MM.1S (cell line): ENCODE measurements at regions not wholly inside any gene's neighbourhood (a gene's known extent, or its start where the extent isn't known, plus 50 kb on each side); places are given as distances from the start of the nearest gene placed in this dataset.

Experiments
- DNase-seq: peaks from one replicate; pipeline ENCODE4 v3.0.0-alpha.2; 2015
- H2AFZ ChIP-seq: fragments of 300-600 bp; sonication (generic); 2 replicates; pipeline ENCODE4 v1.6.0; 2016; ENCODE audit warnings: antibody characterized with exemption, low read length
- H3F3A ChIP-seq: fragments of 300-600 bp; sonication (generic); 2 replicates; pipeline ENCODE4 v1.6.1; 2016; ENCODE audit warnings: mild to moderate bottlenecking, antibody characterized with exemption, low read length, moderate library complexity, mixed read lengths; ENCODE audit not compliant: insufficient read depth
- H3K27ac ChIP-seq: fragments of 300-600 bp; sonication (generic); 2 replicates; pipeline ENCODE4 v1.5.1; 2016; ENCODE audit warnings: mild to moderate bottlenecking, low read length
- H3K27me3 ChIP-seq: fragments of 300-600 bp; sonication (generic); replicated peaks from 2 replicates; pipeline ENCODE4 v1.6.0; 2016; ENCODE audit warnings: low read length; ENCODE audit not compliant: insufficient read depth
- H3K36me3 ChIP-seq: fragments of 300-600 bp; sonication (generic); replicated peaks from 2 replicates; pipeline ENCODE4 v1.6.1; 2016; ENCODE audit warnings: mild to moderate bottlenecking, low read length, mixed read lengths; ENCODE audit not compliant: insufficient read depth
- H3K4me1 ChIP-seq: fragments of 300-600 bp; sonication (generic); 2 replicates; pipeline ENCODE4 v1.6.1; 2016; ENCODE audit warnings: low read length, mixed read lengths
- H3K4me2 ChIP-seq: fragments of 300-600 bp; sonication (generic); 2 replicates; pipeline ENCODE4 v1.6.0; 2016; ENCODE audit warnings: low read depth, low read length
- H3K4me3 ChIP-seq: fragments of 300-600 bp; sonication (generic); 2 replicates; pipeline ENCODE4 v1.5.1; 2016; ENCODE audit warnings: low read length, mixed read lengths
- H3K79me2 ChIP-seq: fragments of 300-600 bp; sonication (generic); 2 replicates; pipeline ENCODE4 v1.6.1; 2016; ENCODE audit warnings: mixed run types, low read length, mixed read lengths
- H3K9ac ChIP-seq: fragments of 300-600 bp; sonication (generic); 2 replicates; pipeline ENCODE4 v1.6.1; 2016; ENCODE audit warnings: low read length, mixed read lengths
- H3K9me2 ChIP-seq: fragments of 300-600 bp; sonication (generic); replicated peaks from 2 replicates; pipeline ENCODE4 v1.6.1; 2016; ENCODE audit warnings: mild to moderate bottlenecking, low read length, mixed read lengths; ENCODE audit not compliant: insufficient read depth
- H3K9me3 ChIP-seq: fragments of 300-600 bp; sonication (generic); replicated peaks from 2 replicates; pipeline ENCODE4 v1.6.1; 2016; ENCODE audit warnings: mild to moderate bottlenecking, low read length, mixed read lengths; ENCODE audit not compliant: insufficient read depth
- H4K20me1 ChIP-seq: fragments of 300-600 bp; sonication (generic); 2 replicates; pipeline ENCODE4 v1.6.1; 2016; ENCODE audit warnings: mild to moderate bottlenecking, low read length, moderate library complexity, mixed read lengths; ENCODE audit not compliant: insufficient read depth
- EZH2 ChIP-seq: fragments of 300-600 bp; sonication (generic); optimal IDR thresholded peaks from 2 replicates; pipeline ENCODE3; 2017; ENCODE audit warnings: low read depth, mild to moderate bottlenecking, antibody characterized with exemption, low read length, mixed read lengths
- EZH2phosphoT487 ChIP-seq: fragments of 300-600 bp; sonication (generic); IDR thresholded peaks from 2 replicates; pipeline ENCODE4 v1.6.1; 2018; ENCODE audit warnings: antibody characterized with exemption, low read length
- TF ChIP-seq, protein P1 (sequence below): fragments of 300-600 bp; sonication (generic); IDR thresholded peaks from 2 replicates; pipeline ENCODE4 v1.5.1; 2016; ENCODE audit warnings: antibody characterized with exemption, low read length, mixed read lengths

DNA sequence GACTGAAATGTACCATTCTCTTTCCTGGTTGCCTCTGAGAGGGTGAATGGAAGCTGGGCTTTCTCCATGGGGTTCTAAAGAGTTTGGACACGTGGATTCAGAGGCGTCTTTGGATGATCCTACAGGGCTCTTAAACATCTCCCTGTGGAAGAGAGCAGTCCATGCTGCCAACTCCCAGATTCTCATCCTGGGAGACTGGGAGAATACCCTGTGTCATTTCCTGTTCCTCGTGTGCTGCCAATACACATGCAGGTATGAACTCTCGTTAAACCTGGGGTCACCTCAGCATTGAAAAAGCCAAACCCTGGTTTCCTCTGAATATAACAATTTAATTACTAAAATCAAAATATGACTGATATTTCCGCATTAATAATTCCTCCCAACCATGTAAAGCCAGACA, 73.3 kb upstream of the NT5C1B start:
- Histone ChIP-seq H2AFZ (no peak overlapping the region), H3K4me1 (no peaks in the 10 kb centered on the region), H3K27me3 (no peaks in the 10 kb centered on the region), H3K9ac (no peak overlapping the region), H3K9me3 (no peaks in the 10 kb centered on the region), H3K79me2 (no peaks in the 10 kb centered on the region), H3K4me2 (no peak overlapping the region), H3K27ac (no peak overlapping the region), H3F3A (no peaks in the 10 kb centered on the region), H3K9me2 (no peaks in the 10 kb centered on the region), H4K20me1 (no peaks in the 10 kb centered on the region), H3K36me3 (no peaks in the 10 kb centered on the region), H3K4me3 (no peak overlapping the region)
- DNase-seq = no peak
- TF ChIP-seq, protein P1, sequence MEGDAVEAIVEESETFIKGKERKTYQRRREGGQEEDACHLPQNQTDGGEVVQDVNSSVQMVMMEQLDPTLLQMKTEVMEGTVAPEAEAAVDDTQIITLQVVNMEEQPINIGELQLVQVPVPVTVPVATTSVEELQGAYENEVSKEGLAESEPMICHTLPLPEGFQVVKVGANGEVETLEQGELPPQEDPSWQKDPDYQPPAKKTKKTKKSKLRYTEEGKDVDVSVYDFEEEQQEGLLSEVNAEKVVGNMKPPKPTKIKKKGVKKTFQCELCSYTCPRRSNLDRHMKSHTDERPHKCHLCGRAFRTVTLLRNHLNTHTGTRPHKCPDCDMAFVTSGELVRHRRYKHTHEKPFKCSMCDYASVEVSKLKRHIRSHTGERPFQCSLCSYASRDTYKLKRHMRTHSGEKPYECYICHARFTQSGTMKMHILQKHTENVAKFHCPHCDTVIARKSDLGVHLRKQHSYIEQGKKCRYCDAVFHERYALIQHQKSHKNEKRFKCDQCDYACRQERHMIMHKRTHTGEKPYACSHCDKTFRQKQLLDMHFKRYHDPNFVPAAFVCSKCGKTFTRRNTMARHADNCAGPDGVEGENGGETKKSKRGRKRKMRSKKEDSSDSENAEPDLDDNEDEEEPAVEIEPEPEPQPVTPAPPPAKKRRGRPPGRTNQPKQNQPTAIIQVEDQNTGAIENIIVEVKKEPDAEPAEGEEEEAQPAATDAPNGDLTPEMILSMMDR = no peak
- TF ChIP-seq EZH2 (no peak), EZH2phosphoT487 (no peak)

DNA sequence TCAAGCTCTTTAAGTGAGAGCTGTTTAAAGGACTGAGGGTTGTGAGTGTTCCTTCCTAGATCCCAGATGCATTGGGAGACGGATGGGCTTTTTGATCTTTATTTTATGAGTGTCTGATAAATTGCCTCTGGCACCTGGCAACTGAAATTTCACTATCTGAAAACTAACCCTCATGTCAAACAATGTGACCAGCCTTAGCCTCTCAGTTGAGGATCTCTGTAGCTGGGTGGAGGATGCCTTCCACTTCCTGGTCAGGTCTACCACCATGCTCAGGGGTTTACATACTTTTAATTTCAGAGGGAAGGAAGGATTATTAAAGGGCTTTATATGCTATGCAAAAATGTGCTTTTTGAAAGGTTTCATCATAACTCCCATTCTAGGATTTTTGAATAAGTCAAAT, 70.5 kb upstream of the NT5C1B start:
- Histone ChIP-seq H3K9me3 (no peaks in the 10 kb centered on the region), H3K79me2 (no peaks in the 10 kb centered on the region), H3F3A (no peaks in the 10 kb centered on the region), H4K20me1 (no peaks in the 10 kb centered on the region), H3K9ac (no peak overlapping the region), H3K9me2 (no peaks in the 10 kb centered on the region), H3K27me3 (no peaks in the 10 kb centered on the region), H3K4me3 (no peak overlapping the region), H3K36me3 (no peaks in the 10 kb centered on the region), H3K27ac (no peak overlapping the region), H3K4me1 (no peaks in the 10 kb centered on the region), H3K4me2 (no peak overlapping the region), H2AFZ (no peak overlapping the region)
- no peak for TF ChIP-seq EZH2phosphoT487
- no peak for TF ChIP-seq EZH2
- DNase-seq = no peak

DNA sequence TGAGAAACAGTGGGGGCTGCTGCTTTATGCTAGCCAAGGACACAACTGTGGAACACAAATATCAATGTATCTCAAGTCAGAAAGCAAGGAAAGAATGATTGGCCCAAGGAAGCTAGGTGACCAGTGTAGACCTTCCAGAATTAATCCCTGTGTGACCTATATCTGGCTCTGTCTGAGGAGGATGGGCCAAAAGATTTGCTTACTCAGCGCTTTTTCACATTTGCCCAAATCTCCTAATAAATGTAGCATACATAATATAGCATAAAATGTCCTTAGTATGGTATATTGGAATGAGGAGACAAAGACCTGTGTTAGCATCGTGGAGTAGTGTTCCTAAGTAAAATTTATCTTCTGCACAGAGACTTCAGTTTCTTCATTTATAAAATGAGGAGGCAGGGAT, 66.7 kb upstream of the NT5C1B start:
- TF ChIP-seq, protein P1 = no peak
- TF ChIP-seq EZH2phosphoT487 = no peak
- TF ChIP-seq EZH2 = no peak
- Histone ChIP-seq H3K36me3 (no peaks in the 10 kb centered on the region), H4K20me1 (no peaks in the 10 kb centered on the region), H3K9me3 (no peaks in the 10 kb centered on the region), H3K9ac (no peak overlapping the region), H3K27ac (no peak overlapping the region), H3K9me2 (no peaks in the 10 kb centered on the region), H3K4me1 (no peaks in the 10 kb centered on the region), H3K4me2 (no peak overlapping the region), H2AFZ (no peak overlapping the region), H3F3A (no peaks in the 10 kb centered on the region), H3K27me3 (no peaks in the 10 kb centered on the region), H3K4me3 (no peak overlapping the region), H3K79me2 (no peaks in the 10 kb centered on the region)
- DNase-seq = no peak

DNA sequence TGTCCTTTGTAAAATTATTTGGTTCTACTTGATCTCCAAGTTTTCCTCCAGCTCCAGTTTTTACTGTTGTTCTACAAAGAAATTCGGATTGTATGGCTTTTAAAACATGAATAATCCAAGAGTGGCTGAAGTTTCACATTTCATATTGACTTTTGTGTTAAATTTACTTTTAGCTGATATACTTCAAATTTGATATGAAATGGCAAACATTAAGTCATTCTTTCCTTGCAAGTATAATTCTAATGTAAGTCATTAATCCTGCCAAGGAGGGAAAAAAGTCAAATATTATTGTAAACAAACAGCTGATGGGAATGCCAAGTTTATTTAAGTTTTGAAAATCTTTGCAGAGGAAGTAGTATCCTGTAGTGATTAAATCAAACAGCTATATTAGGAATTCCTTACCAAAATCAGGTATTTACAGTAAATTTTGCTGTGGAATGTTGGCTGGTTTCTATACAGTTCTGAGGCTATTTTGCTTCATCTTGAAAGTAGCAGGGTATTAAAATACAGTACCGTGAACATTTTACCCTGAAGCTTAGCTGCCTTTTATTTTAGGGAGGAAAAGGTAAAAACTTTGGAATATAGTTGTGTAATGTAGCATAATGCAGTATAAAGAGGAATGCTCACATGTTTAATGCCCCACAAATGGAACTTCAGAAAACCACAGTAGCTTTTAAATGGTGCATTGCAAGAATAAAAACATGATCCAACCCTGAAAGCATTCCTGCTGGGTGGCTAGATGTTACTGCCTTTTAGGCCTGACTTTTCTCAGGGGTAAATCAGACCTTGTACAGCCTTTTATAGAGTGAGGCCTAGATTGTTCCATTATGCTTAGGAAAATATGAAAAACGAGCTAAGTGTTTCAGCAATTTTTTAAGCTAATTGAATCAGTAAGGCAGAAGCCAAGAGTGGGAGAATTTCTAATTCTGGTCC, 62.7 kb upstream of the NT5C1B start:
- Histone ChIP-seq H3K4me2 (no peak overlapping the region), H3F3A (no peaks in the 10 kb centered on the region), H3K27ac (no peak overlapping the region), H3K9ac (no peak overlapping the region), H4K20me1 (no peaks in the 10 kb centered on the region), H3K79me2 (no peaks in the 10 kb centered on the region), H3K9me3 (no peaks in the 10 kb centered on the region), H3K27me3 (no peaks in the 10 kb centered on the region), H3K4me3 (no peak overlapping the region), H3K36me3 (no peaks in the 10 kb centered on the region), H2AFZ (no peak overlapping the region), H3K9me2 (no peaks in the 10 kb centered on the region), H3K4me1 (no peaks in the 10 kb centered on the region)
- TF ChIP-seq EZH2phosphoT487 (no peak), EZH2 (no peak)
- TF ChIP-seq, protein P1 = no peak
- DNase-seq = no peak
